Eye (tissue), 1 donor: ENCODE measurements at regions not wholly inside any gene's neighbourhood (a gene's known extent, or its start where the extent isn't known, plus 50 kb on each side); places are given as distances from the start of the nearest gene placed in this dataset.
A peak's percentile ranks its signal among the peaks of the same experiment; 100 is the strongest.
"Not testable (repeated sequence)": the region's sequence is repeated elsewhere in the genome, so short reads cannot be mapped to it uniquely, and the experiment has no call there.

Experiments
- DNase-seq: peaks from one replicate; pipeline ENCODE4 v3.0.0-alpha.2; 2015

DNA sequence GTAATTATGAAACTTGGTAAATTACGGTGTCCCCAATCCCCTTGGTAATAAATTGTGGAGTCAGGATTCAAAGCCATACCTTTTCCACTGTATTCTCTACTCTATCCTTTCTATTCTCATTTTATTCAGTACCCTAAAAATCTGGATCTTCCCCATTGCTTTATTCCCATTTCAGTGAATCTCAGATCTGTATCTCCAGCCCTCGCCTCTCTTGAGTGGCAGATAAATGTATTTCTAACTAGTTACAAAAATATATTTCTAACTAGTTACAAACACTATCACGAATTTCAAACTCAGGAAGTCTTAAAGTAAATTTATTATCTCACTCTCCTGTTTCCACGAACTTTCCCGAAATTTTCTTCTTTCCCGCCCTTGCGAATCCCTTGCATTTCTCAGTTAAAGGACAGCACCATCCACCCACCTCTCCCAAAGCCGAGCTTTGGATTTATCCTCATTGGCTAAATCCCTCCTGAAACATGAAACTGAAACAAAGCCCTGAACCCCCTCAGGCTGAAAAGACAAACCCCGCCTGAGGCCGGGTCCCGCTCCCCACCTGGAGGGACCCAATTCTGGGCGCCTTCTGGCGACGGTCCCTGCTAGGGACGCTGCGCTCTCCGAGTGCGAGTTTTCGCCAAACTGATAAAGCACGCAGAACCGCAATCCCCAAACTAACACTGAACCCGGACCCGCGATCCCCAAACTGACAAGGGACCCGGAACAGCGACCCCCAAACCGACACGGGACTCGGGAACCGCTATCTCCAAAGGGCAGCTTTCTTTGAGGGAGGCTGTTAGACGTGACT is 164.3 kb upstream of the PABPC3 start:
- no peak for DNase-seq

DNA sequence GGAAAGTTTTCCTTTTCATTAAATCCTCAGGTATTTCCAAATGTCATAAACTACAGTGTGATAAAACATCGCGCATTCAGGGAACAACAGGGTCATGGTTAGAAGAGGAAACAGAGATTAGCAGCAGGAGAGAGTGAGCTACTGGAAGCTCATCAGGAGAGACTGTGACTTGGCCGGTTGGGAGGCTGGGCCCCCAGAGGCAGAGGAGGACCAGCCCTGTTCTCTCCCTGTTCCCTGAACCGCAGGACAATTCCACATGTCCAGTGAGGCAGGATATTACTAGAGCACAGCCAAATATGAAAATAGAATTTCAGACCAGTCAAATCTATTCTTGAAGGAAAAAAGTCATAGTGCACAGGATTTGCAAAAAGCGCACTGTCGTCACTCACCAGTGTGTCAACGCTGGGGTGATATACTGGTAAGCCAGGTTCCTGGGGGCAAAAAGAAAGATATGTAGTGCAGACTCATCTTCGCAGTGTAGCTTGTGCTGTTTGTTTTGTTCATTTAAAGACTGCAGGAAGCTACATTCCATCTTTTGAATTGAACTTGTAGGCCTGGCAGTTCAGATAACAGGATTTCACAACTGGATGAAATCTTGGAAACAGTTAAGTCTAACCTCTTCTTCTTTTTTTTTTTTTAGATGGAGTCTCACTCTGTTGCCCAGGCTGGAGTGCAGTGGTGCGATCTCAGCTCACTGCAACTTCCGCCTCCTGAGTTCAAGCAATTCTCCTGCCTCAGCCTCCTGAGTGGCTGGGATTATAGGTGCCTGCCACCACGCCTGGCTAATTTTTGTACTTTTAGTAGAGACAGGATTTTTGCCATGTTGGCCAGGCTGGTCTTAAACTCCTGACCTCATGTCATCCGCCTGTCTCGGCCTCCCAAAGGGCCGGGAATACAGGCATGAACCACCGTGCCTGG is 162.6 kb upstream of the PABPC3 start:
- not testable (repeated sequence) for DNase-seq

GRCh38 chr13:24934024-24934385 is 161.9 kb upstream of the PABPC3 start:
- DNase-seq: not testable (repeated sequence)

DNA sequence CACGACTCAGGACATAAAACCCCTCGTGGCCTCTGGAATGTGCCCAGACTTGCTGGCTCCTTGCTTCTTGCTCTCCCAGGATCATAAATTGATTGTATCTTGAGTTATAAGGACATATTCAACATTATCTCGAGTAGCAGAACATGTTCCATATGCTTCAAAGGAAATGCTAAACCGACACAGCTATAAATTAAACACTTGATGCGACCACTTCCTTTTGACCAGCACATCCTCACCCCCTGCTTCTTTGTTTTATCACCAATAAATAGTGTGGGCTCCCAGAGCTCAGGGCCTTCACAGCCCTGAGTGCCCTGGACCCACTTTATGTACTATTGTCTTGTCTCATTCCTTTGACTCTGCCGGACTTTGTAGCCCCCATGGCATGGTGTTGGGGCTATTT is 157.0 kb upstream of the PABPC3 start:
- no peak for DNase-seq

GRCh38 chr13:24941023-24941713 is 154.8 kb upstream of the PABPC3 start:
- DNase-seq: not testable (repeated sequence)

DNA sequence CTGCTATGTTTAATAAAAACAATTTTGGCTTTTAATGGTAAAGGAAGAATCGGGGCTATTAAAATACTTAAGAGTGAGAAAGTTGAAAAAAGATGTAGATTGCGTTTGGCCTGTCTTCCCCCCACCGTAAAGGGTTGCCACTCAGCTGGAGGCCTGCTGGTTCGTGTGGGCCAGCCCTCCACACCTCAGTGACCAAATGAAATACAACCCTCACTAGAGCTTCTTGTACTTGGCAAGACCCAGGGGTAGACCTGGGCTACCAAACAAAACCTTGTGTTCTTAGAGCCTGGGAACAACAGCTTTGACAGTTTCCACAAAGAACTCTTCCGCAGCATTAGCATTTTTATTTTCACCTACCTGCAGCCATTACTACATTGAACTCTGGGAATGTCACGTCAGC is 152.8 kb upstream of the PABPC3 start:
- no peak for DNase-seq

- not testable (repeated sequence) for DNase-seq
These were observed 151.9 kb upstream of the PABPC3 start for GRCh38 chr13:24944073-24944472.

DNA sequence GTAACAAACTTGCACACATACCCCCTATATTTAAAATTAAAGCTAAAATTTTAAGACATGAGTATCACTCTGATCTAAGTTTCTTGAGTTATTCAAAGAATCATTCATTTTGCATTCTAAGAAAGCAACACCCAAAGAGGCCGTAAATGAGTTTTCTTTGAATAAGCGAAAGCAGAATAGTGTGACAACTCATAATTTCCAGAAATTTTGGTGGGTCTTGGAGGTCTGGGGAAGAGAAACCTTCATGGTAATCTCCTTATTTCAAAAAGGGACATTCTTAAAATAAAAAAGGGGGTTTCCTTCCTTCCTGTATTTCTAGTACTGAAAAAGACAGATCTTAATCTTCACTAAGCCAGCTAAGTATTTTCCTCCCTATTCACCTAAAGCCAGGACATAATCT is 147.0 kb upstream of the PABPC3 start:
- not testable (repeated sequence) for DNase-seq

DNA sequence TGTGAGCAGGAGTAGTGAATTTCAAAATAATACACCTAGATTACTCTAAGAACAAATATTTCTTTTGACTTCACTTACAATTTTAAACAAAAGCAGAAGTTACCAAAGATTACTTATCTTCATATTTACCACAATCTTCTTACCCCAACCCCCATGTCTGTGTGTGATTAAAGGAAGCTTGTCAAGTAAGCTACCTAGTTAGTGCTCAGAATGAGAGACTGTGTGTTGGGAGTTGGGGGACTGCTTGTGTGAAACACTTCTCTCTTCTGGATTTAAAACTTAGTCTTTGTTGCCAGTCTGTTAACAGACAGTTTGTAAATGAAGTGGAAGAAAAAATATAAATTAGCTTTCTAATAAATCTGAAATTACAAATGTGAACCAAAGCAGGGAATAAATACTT is 145.3 kb upstream of the PABPC3 start:
- not testable (repeated sequence) for DNase-seq

DNA sequence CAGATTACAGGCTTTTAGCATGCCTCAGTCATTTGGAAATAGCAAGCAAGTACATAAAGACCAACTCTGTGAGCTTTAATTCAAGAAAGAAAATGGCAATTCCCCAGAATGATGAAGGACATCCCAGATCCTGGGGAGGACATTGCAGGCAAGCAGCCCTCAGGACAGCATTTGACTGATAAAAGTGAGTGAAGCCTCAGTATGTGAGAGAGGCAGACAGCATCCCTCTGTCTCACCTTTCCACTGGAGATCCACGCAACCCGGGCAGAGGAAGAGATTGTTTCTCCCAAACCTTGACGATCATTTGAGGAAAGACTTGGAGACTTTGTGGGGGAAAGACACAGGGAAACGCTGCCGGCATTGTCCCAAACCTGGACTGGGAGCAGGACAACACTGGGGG is 128.0 kb upstream of the PABPC3 start:
- DNase-seq: peak; percentile 57

GRCh38 chr13:24968416-24968815 is 127.5 kb upstream of the PABPC3 start:
- DNase-seq: peak; percentile 46

DNA sequence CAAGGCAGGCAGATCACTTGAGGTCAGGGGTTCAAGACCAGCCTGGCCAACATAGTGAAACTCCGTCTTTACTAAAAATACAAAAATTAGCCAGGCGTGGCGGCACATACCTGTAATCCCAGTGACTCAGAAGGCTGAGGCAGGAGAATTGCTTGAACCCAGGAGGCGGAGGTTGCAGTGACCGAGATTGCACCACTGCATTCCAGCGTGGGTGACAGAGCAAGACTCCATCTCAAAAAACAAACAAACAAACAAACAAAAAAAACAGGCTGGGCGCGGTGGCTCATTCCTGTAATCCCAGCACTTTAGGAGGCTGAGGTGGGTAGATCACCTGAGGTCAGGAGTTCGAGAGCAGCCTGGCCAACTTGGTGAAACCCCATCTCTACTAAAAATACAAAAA is 122.8 kb upstream of the PABPC3 start:
- DNase-seq: not testable (repeated sequence)

DNA sequence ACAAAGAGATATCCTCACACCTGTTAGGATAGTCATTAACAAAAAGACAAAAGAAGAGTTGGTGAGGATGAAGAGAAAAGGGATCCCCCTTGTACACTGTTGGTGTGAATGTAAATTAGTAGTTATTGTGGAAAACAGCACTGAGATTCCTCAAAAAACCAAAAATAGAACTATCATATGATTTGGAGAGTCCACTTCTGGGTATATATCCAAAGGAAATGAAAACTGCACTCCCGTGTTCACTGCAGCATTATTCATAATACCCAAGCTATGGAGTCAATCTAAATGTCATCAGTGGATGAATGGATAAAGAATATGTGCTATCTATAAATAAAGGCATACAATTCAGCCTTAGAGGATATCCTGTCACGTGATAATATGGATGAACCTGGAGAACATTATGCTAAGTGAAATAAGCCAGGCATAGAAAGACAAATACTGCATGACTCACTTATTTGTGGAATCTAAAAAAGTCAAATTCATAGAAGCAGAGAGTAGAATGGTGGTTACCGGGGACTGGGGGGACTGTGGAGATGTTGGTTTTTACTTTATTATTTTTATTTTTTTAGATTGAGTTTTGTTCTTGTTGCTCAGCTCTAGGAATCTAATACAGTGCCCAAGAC is 114.6 kb upstream of the PABPC3 start:
- not testable (repeated sequence) for DNase-seq

DNA sequence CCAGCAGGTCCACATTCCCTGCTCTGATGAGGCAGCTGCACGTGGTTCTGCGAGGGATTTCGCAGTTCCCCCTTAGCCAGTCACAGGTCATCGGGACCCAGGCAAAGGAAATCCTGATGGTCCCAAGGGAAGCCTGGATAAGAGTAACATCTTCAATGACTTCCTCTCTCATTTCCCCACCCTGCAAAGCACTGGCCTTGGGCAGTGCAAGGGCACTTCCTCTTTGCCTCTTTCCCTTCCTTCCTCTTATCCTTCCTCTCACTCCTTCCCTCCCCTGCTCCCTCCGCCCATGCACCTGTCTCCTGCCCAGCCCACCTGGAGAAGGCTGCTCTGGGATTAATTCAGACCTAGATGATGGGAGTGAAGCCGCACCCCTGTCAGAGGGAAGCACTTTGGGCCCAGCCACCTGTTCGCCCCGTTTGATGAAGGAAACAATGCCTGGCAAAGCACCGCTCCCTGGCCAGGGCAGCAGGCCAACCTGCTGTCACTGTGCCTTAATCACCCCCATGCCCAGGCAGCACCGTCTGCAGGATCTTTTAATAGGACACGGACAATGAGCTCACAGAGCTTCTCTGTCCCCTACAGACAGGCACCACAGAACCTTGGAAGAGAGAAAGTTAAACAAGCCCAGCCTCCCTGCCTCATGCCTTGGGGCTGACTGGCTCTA is 113.5 kb upstream of the PABPC3 start:
- DNase-seq: no peak

DNA sequence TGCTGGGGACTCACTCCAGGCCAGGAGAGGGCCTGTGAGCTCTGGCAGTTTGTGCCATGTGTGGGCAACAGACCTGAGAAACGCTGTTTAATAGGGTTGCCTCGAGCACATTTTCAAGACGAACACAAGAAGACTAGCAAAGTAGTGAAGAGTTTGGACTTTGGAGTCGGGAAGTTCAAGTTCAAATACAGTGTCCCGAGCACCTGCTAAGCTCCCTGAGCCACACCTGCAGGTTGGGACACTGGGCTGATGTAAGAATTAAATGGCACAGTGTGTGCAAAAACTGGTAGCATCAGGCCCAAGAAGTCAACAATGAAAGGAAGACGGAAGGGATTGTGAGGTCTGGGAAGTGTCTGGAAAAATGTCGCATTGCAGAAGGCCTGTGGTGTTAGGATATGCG is 112.8 kb upstream of the PABPC3 start:
- no peak for DNase-seq

GRCh38 chr13:24984134-24984533 is 111.8 kb upstream of the PABPC3 start:
- no peak for DNase-seq

DNA sequence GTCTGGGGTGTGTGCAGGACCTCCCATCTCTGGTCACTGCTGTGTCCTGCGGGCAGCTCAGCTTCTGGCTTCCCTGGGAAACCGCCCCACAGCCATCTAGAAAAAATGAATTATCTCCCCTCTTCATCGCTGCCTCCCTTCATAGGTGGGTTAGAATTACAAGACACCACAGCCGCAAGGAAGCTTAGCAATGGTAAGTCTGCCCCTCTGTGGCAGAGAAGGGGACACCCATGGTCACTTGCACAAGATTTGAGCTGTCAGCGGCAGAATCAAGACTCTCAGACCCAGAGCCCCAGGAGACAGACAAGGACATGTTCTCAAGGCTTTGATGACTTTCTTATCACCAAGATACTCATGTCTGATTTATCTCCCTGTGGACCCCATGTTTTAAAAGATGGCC is 110.8 kb upstream of the PABPC3 start:
- no peak for DNase-seq

- peak; percentile 62 for DNase-seq
These were observed 110.0 kb upstream of the PABPC3 start for GRCh38 chr13:24985896-24986295.

DNA sequence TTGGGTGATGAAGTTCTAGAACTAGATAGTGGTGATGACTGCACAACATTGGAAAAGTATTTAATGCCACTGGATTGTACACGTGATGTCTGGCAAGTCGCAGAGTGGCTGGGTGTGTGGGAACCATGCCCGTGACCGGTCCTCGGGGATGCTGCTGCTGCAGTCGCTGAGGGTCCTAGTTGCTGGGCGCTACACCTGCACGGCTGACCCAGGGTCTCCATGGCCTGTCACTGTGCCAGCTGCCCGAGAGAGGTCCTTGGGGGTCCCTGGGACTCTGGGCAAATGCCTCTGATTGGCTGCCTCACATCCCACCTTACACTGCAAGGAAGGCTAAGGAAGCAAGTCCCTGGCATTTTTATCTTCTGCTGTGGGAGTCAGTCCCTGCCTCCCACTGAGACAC is 109.1 kb upstream of the PABPC3 start:
- no peak for DNase-seq

- DNase-seq: not testable (repeated sequence)
These were observed 106.0 kb upstream of the PABPC3 start for GRCh38 chr13:24989959-24990358.

GRCh38 chr13:24992946-24993345 is 103.0 kb upstream of the PABPC3 start:
- not testable (repeated sequence) for DNase-seq

- peak; percentile 90 for DNase-seq
These were observed 100.6 kb upstream of the PABPC3 start for GRCh38 chr13:24995225-24995804.
